ENCODE measurements at regions not wholly inside any gene's neighbourhood (a gene's known extent, or its start where the extent isn't known, plus 50 kb on each side); places are given as distances from the start of the nearest gene placed in this dataset.

GRCh38 chr15:81945014-81945615, 100.7 kb downstream of the MEX3B start (continued):
- no peak for TF ChIP-seq CUX1 (CRISPR knock-in tag; IDR thresholded peaks at IDR 0.05)
- peak; percentile 72 for TF ChIP-seq JUND (IDR thresholded peaks at IDR 0.05; ENCODE audit: borderline replicate concordance, low read depth, low read length)
- peak; percentile 65; the same call in 1 of the 3 replicates for TF ChIP-seq JUND (tag; IDR thresholded peaks at IDR 0.05; ENCODE audit: borderline replicate concordance, low read depth, low read length)
- TF ChIP-seq HDAC8 (tag; IDR thresholded peaks at IDR 0.05), result no peak
- TF ChIP-seq ZNF133 (CRISPR knock-in tag; IDR thresholded peaks at IDR 0.05), result no peak
- no peak; the same call in 1 of the 2 replicates for TF ChIP-seq CBX1 (IDR thresholded peaks at IDR 0.05; ENCODE audit: low read depth)
- peak; percentile 23; the same call in 1 of the 2 replicates for TF ChIP-seq ZNF263 (CRISPR knock-in tag; IDR thresholded peaks at IDR 0.05; ENCODE audit: borderline replicate concordance)
- no peak for TF ChIP-seq BACH1 (tag; IDR thresholded peaks at IDR 0.05)
- TF ChIP-seq LARP7 (IDR thresholded peaks at IDR 0.05), result no peak
- TF ChIP-seq HNRNPH1 (optimal IDR thresholded peaks at IDR 0.05; ENCODE audit: low read depth, low read length), result no peak
- no peak for TF ChIP-seq UBTF (IDR thresholded peaks at IDR 0.05; ENCODE audit: borderline replicate concordance in 1 of 2, low read depth in 2 of 2, low read length in 2 of 2)
- no peak for TF ChIP-seq ZNF77 (CRISPR knock-in tag; IDR thresholded peaks at IDR 0.05)
- no peak for TF ChIP-seq ZNF551 (CRISPR knock-in tag; IDR thresholded peaks at IDR 0.05)
- TF ChIP-seq ZC3H8 (IDR thresholded peaks at IDR 0.05), result no peak
- peak; percentile 77; the same call in 1 of the 2 replicates for TF ChIP-seq HDAC2 (IDR thresholded peaks at IDR 0.05)
- no peak for TF ChIP-seq NCOA6 (IDR thresholded peaks at IDR 0.05)
- TF ChIP-seq ETV5 (CRISPR knock-in tag; IDR thresholded peaks at IDR 0.05; ENCODE audit: low read depth), result no peak
- no peak for TF ChIP-seq SUPT5H (IDR thresholded peaks at IDR 0.05)
- no peak for TF ChIP-seq ZNF695 (CRISPR knock-in tag; IDR thresholded peaks at IDR 0.05)
